ENCODE measurements at regions not wholly inside any gene's neighbourhood (a gene's known extent, or its start where the extent isn't known, plus 50 kb on each side); places are given as distances from the start of the nearest gene placed in this dataset.
"Not testable (repeated sequence)": the region's sequence is repeated elsewhere in the genome, so short reads cannot be mapped to it uniquely, and the experiment has no call there.

- no peak for DNase-seq
Observed at GRCh38 chr6:27168108-27168507, 79.4 kb upstream of the PRSS16 start.

- no peak for DNase-seq
Observed at GRCh38 chr6:27168586-27169443, 78.7 kb upstream of the PRSS16 start.

GRCh38 chr6:27172524-27173231, 74.8 kb upstream of the PRSS16 start:
- not testable (repeated sequence) for DNase-seq

- not testable (repeated sequence) for DNase-seq
Observed at GRCh38 chr6:27173232-27173601, 74.3 kb upstream of the PRSS16 start.

- no peak for DNase-seq
Observed at GRCh38 chr6:27174958-27175357, 72.5 kb upstream of the PRSS16 start.

GRCh38 chr6:27176096-27176495, 71.4 kb upstream of the PRSS16 start:
- no peak for DNase-seq

GRCh38 chr6:27176523-27177484, 70.7 kb upstream of the PRSS16 start:
- no peak for DNase-seq

- DNase-seq, result peak; percentile 44
Observed at GRCh38 chr6:27177485-27178406, 69.8 kb upstream of the PRSS16 start.

GRCh38 chr6:27178407-27178730, 69.1 kb upstream of the PRSS16 start:
- no peak for DNase-seq

- DNase-seq, result no peak
Observed at GRCh38 chr6:27178860-27179259, 68.6 kb upstream of the PRSS16 start.

GRCh38 chr6:27183060-27183832, 64.3 kb upstream of the PRSS16 start:
- no peak for DNase-seq

- no peak for DNase-seq
Observed at GRCh38 chr6:27187231-27188060, 60.1 kb upstream of the PRSS16 start.

- DNase-seq, result peak; percentile 32
Observed at GRCh38 chr6:27188061-27188884, 59.2 kb upstream of the PRSS16 start.

GRCh38 chr6:27188885-27189418, 58.5 kb upstream of the PRSS16 start:
- DNase-seq, result no peak

- no peak for DNase-seq
Observed at GRCh38 chr6:27190126-27190525, 57.4 kb upstream of the PRSS16 start.

- DNase-seq, result not testable (repeated sequence)
Observed at GRCh38 chr6:27194453-27194852, 53.0 kb upstream of the PRSS16 start.

- not testable (repeated sequence) for DNase-seq
Observed at GRCh38 chr6:27195547-27195946, 52.0 kb upstream of the PRSS16 start.
